A673 (cell line): ENCODE measurements at regions not wholly inside any gene's neighbourhood (a gene's known extent, or its start where the extent isn't known, plus 50 kb on each side); places are given as distances from the start of the nearest gene placed in this dataset.

Source experiments
- BruUV-seq: library from RNA; stranded (reverse); fragments of 400-500 nt; replicated peaks from 2 replicates; lab custom pipeline; 2021; lab: Mats Ljungman, UMichigan
- CTCF ChIA-PET: fragments of 300-600 bp; sonication (Branson Sonifier 250); formaldehyde crosslinking; loops from one replicate; lab custom pipeline; 2022; ENCODE audit warnings: antibody characterized with exemption; lab: Charles Lee
- POLR2A ChIA-PET: fragments of 300-600 bp; sonication (Branson Sonifier 250); formaldehyde crosslinking; loops from one replicate; lab custom pipeline; 2022; ENCODE audit warnings: antibody characterized with exemption; ENCODE audit not compliant: low non-redundant PET; lab: Charles Lee
- DNase-seq: peaks from one replicate; pipeline ENCODE4 v3.0.0-alpha.2; 2015; ENCODE audit warnings: low spot score
- H3K27ac ChIP-seq: fragments of 200-600 bp; sonication (generic); 2 replicates; pipeline ENCODE4 v1.5.1; 2016; ENCODE audit warnings: mixed run types, low read depth, mild to moderate bottlenecking, mixed read lengths, antibody characterized with exemption, low read length; ENCODE audit not compliant: poor library complexity, severe bottlenecking
- H3K27me3 ChIP-seq: fragments of 200-600 bp; sonication (generic); replicated peaks from 2 replicates; pipeline ENCODE4 v1.6.1; 2017; ENCODE audit warnings: mixed run types, low read depth, mild to moderate bottlenecking, mixed read lengths, antibody characterized with exemption, low read length; ENCODE audit not compliant: insufficient read depth, poor library complexity
- H3K36me3 ChIP-seq: fragments of 200-600 bp; sonication (generic); 2 replicates; pipeline ENCODE4 v1.6.1; 2016; ENCODE audit warnings: mixed run types, mild to moderate bottlenecking, mixed read lengths, antibody characterized with exemption, low read length; ENCODE audit not compliant: insufficient read depth, poor library complexity, severe bottlenecking
- H3K4me1 ChIP-seq: fragments of 200-600 bp; sonication (generic); 2 replicates; pipeline ENCODE4 v1.6.1; 2017; ENCODE audit warnings: mixed run types, mild to moderate bottlenecking, mixed read lengths, antibody characterized with exemption, low read length; ENCODE audit not compliant: insufficient read depth, poor library complexity, severe bottlenecking
- H3K4me3 ChIP-seq: fragments of 200-600 bp; sonication (generic); 2 replicates; pipeline ENCODE4 v1.5.1; 2016; ENCODE audit warnings: low read depth, mixed run types, mild to moderate bottlenecking, mixed read lengths, low read length; ENCODE audit not compliant: poor library complexity, severe bottlenecking
- H3K9me3 ChIP-seq: fragments of 200-600 bp; sonication (generic); 2 replicates; pipeline ENCODE4 v1.6.1; 2016; ENCODE audit warnings: mixed run types, low read depth, mild to moderate bottlenecking, mixed read lengths, antibody characterized with exemption, low read length; ENCODE audit not compliant: poor library complexity, severe bottlenecking
- EZH2 ChIP-seq: fragments of 200-600 bp; sonication (generic); IDR thresholded peaks from 2 replicates; pipeline ENCODE4 v1.6.1; 2017; ENCODE audit warnings: borderline replicate concordance, low read depth, mild to moderate bottlenecking, mixed read lengths, antibody characterized with exemption, low read length; ENCODE audit not compliant: poor library complexity, severe bottlenecking
- intact Hi-C: fragments of 100-400 bp; cut with micrococcal nuclease; formaldehyde crosslinking; loops from one replicate; pipeline ENCODE4 v1.10.0; 2022; ENCODE audit not compliant: unreplicated experiment
- TF ChIP-seq, protein P1 (sequence below): fragments of 300-800, 200-600 bp; sonication (generic); conservative IDR thresholded peaks from 2 replicates; pipeline ENCODE4 v1.5.1; 2017; ENCODE audit warnings: low read depth, mild to moderate bottlenecking, antibody characterized with exemption, low read length, moderate library complexity, mixed read lengths

DNA sequence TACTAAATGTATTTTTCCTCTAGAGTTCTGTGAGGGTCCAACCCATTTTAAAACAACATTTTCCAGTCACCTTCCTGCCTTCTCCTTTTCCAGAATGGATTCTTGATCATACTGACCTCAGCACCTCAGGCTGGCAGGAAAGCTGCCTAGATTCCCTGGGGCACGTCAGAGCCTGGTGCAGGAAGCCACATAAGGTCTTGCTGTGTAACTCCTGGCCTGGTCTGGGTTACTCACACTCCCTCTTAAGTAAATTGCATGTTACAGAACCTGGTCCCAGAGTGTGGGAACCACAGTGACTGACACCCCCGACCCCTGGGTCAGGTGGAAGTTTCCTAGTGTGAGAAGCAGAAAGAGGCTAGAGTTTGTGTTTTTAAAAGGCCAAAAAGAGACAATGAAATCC, 209.8 kb downstream of the SPTSSA start:
- no TSS peak for BruUV-seq
- no peak overlapping the region for H3K4me3 ChIP-seq
- intact Hi-C loops, result no loop called here
- DNase-seq, result no peak
- no peaks in the 10 kb centered on the region for H3K36me3 ChIP-seq
- TF ChIP-seq, protein P1, sequence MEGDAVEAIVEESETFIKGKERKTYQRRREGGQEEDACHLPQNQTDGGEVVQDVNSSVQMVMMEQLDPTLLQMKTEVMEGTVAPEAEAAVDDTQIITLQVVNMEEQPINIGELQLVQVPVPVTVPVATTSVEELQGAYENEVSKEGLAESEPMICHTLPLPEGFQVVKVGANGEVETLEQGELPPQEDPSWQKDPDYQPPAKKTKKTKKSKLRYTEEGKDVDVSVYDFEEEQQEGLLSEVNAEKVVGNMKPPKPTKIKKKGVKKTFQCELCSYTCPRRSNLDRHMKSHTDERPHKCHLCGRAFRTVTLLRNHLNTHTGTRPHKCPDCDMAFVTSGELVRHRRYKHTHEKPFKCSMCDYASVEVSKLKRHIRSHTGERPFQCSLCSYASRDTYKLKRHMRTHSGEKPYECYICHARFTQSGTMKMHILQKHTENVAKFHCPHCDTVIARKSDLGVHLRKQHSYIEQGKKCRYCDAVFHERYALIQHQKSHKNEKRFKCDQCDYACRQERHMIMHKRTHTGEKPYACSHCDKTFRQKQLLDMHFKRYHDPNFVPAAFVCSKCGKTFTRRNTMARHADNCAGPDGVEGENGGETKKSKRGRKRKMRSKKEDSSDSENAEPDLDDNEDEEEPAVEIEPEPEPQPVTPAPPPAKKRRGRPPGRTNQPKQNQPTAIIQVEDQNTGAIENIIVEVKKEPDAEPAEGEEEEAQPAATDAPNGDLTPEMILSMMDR, result no peak
- TF ChIP-seq EZH2, result no peak
- no peaks in the 10 kb centered on the region for H3K9me3 ChIP-seq
- no peaks in the 10 kb centered on the region for H3K4me1 ChIP-seq
- ChIA-PET CTCF (no interaction called here), POLR2A (no interaction called here)
- H3K27ac ChIP-seq, result no peak overlapping the region
- no peaks in the 10 kb centered on the region for H3K27me3 ChIP-seq

DNA sequence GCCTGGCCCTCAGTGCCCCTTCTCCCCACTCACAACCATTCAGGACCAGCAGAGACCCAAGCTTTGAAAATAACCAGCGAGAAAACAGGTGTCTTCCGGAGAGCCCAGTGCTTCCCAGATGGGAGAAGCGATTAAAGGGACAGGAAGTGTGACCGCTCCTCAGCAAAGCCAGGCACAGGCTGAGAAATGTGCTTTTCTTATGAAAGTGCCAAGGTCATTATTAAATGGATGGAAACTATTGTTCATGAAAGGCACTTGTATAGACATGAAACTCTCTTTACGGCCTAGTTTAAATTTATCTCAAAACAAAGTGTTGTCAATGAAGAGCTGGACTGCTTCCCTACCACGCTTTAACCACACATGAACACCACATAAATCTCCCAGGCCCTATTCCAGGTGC, 210.4 kb downstream of the SPTSSA start:
- ChIA-PET POLR2A (no interaction called here), CTCF (no interaction called here)
- no peaks in the 10 kb centered on the region for H3K36me3 ChIP-seq
- H3K4me3 ChIP-seq, result no peak overlapping the region
- no peak for DNase-seq
- no peaks in the 10 kb centered on the region for H3K4me1 ChIP-seq
- no peak overlapping the region for H3K27ac ChIP-seq
- TF ChIP-seq, protein P1, result no peak
- TF ChIP-seq EZH2, result no peak
- intact Hi-C loops, result no loop called here
- no peaks in the 10 kb centered on the region for H3K27me3 ChIP-seq
- no TSS peak for BruUV-seq
- H3K9me3 ChIP-seq, result no peaks in the 10 kb centered on the region

DNA sequence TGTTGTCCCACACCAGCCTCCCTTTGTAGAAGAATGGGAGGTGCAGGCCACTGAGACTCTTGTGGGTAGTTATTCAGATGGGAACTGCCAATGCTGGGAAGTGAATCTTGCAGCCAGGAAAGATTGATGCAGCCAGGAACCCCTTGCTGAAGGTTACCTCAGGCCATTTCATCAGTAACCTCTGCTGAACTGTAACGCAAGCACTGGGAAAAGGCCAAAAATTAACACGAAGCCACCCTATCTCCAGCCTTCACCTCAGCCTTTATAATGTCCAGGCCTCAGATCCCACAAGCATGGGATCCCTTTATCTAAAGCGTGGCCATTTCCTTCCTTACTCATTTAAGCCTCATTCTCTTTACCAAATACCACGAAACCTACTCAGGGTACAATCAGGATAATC, 211.1 kb downstream of the SPTSSA start:
- DNase-seq, result no peak
- ChIA-PET CTCF (no interaction called here), POLR2A (no interaction called here)
- no peak overlapping the region for H3K4me3 ChIP-seq
- intact Hi-C loops, result no loop called here
- no peak overlapping the region for H3K27ac ChIP-seq
- TF ChIP-seq, protein P1, result no peak
- no peak for TF ChIP-seq EZH2
- no TSS peak for BruUV-seq
- H3K27me3 ChIP-seq, result no peaks in the 10 kb centered on the region
- no peaks in the 10 kb centered on the region for H3K9me3 ChIP-seq
- no peaks in the 10 kb centered on the region for H3K4me1 ChIP-seq
- H3K36me3 ChIP-seq, result no peaks in the 10 kb centered on the region
